ENCODE measurements at regions not wholly inside any gene's neighbourhood (a gene's known extent, or its start where the extent isn't known, plus 50 kb on each side); places are given as distances from the start of the nearest gene placed in this dataset. TPM values are rescaled to one million over a fixed set of nuclear protein-coding genes. Genes with fewer than 3 reads are reported as not detected.

Small RNA genes lying in the stretch of these regions (small RNA-seq; reads per million reads assigned to genes)
- not detected for gene RF00324 (ENCODE audit: low replicate concordance)

Measured in spinal cord (tissue), 1 donor.